Stimulated activated naive CD8-positive, alpha-beta T cell treated with anti-CD3 and anti-CD28 coated beads, Interleukin-15, amount 100 ng/mL, for 72 hours (primary cell): ENCODE measurements at regions not wholly inside any gene's neighbourhood (a gene's known extent, or its start where the extent isn't known, plus 50 kb on each side); places are given as distances from the start of the nearest gene placed in this dataset.
"Not testable (repeated sequence)": the region's sequence is repeated elsewhere in the genome, so short reads cannot be mapped to it uniquely, and the experiment has no call there.

Source experiments
- ATAC-seq: fragments of 150-1000 bp; cut with Tn5 transposase; 2 replicates; pipeline ENCODE4 v1.10.0; 2021; ENCODE audit warnings: mild to moderate bottlenecking, moderate library complexity
- DNase-seq, 2 donors: peaks; one replicate each; pipeline ENCODE4 v3.0.0; 2021 to 2022
- H3K27ac Mint-ChIP-seq, 2 donors: one replicate each; pipeline ENCODE4 v1.8.0; 2022; ENCODE audit warnings: mild to moderate bottlenecking in 2 of 2, mixed read lengths in 2 of 2, moderate library complexity in 2 of 2
- H3K27me3 Mint-ChIP-seq: one replicate; pipeline ENCODE4 v1.8.0; 2022; ENCODE audit warnings: mixed read lengths
- H3K4me1 Mint-ChIP-seq: one replicate; pipeline ENCODE4 v1.8.0; 2022; ENCODE audit warnings: mild to moderate bottlenecking, mixed read lengths
- H3K4me3 Mint-ChIP-seq, 2 donors: one replicate each; pipeline ENCODE4 v1.8.0; 2022; ENCODE audit warnings: mild to moderate bottlenecking in 2 of 2, mixed read lengths in 2 of 2, moderate library complexity in 1 of 2
- H3K9me3 Mint-ChIP-seq, 2 donors: one replicate each; pipeline ENCODE4 v1.8.0; 2022; ENCODE audit warnings: mixed read lengths in 2 of 2

- H3K4me1 Mint-ChIP-seq, result peaks cover 23% of the 10 kb centered on the region
- ATAC-seq, result no peak
- DNase-seq, result no peak
- no peak overlapping the region for H3K27ac Mint-ChIP-seq
- no peak overlapping the region for H3K4me3 Mint-ChIP-seq
- H3K9me3 Mint-ChIP-seq, result peaks cover 0 to 5% of the 10 kb centered on the region in 2 donors
- peaks cover 75% of the 10 kb centered on the region for H3K27me3 Mint-ChIP-seq
Observed at GRCh38 chr9:117826837-117827236, 122.6 kb downstream of the TLR4 start.

GRCh38 chr9:117827456-117827855, 123.3 kb downstream of the TLR4 start:
- Mint-ChIP-seq H3K27ac (no peak overlapping the region), H3K4me1 (peaks cover 23% of the 10 kb centered on the region), H3K9me3 (peaks cover 0 to 5% of the 10 kb centered on the region in 2 donors), H3K4me3 (no peak overlapping the region), H3K27me3 (peaks cover 70% of the 10 kb centered on the region)
- no peak for ATAC-seq
- no peak for DNase-seq

GRCh38 chr9:117828466-117828865, 124.3 kb downstream of the TLR4 start:
- Mint-ChIP-seq H3K4me3 (no peak overlapping the region), H3K27me3 (peaks cover 70% of the 10 kb centered on the region), H3K9me3 (peaks cover 0 to 5% of the 10 kb centered on the region in 2 donors), H3K4me1 (peaks cover 23% of the 10 kb centered on the region), H3K27ac (no peak overlapping the region)
- no peak for DNase-seq
- ATAC-seq, result no peak

GRCh38 chr9:117835798-117836197, 131.6 kb downstream of the TLR4 start:
- Mint-ChIP-seq H3K4me1 (no peaks in the 10 kb centered on the region), H3K4me3 (no peak overlapping the region), H3K27me3 (peaks cover 40% of the 10 kb centered on the region), H3K9me3 (peaks cover 0 to 7% of the 10 kb centered on the region in 2 donors), H3K27ac (no peak overlapping the region)
- peak; percentile 92 for ATAC-seq
- no peak for DNase-seq

- no peaks in the 10 kb centered on the region for H3K4me1 Mint-ChIP-seq
Observed at GRCh38 chr9:117839862-117840261, 135.7 kb downstream of the TLR4 start.

GRCh38 chr9:117851836-117852461, 147.7 kb downstream of the TLR4 start:
- H3K9me3 Mint-ChIP-seq, H3K27me3 Mint-ChIP-seq: not testable (repeated sequence)

More at GRCh38 chr9:117839862-117840261, 135.7 kb downstream of the TLR4 start:
- H3K27me3 Mint-ChIP-seq, result peaks cover 41% of the 10 kb centered on the region
- peaks cover 0 to 7% of the 10 kb centered on the region in 2 donors for H3K9me3 Mint-ChIP-seq
- ATAC-seq (no peak), DNase-seq (no peak)
- H3K4me3 Mint-ChIP-seq, result no peak overlapping the region
- no peak overlapping the region for H3K27ac Mint-ChIP-seq

GRCh38 chr9:117858561-117858960, 154.4 kb downstream of the TLR4 start:
- H3K27ac Mint-ChIP-seq, result no peak overlapping the region
- no peak overlapping the region for H3K4me3 Mint-ChIP-seq
- peaks cover 0 to 6% of the 10 kb centered on the region in 2 donors for H3K9me3 Mint-ChIP-seq
- ATAC-seq (no peak), DNase-seq (no peak)
- no peaks in the 10 kb centered on the region for H3K27me3 Mint-ChIP-seq
- H3K4me1 Mint-ChIP-seq, result no peaks in the 10 kb centered on the region

More at GRCh38 chr9:117851836-117852461, 147.7 kb downstream of the TLR4 start:
- not testable (repeated sequence) for H3K4me1 Mint-ChIP-seq, DNase-seq, H3K27ac Mint-ChIP-seq, H3K4me3 Mint-ChIP-seq, ATAC-seq

GRCh38 chr9:117860849-117861248, 156.6 kb downstream of the TLR4 start:
- H3K4me1 Mint-ChIP-seq, result no peaks in the 10 kb centered on the region
- no peak overlapping the region for H3K27ac Mint-ChIP-seq
- ATAC-seq, result no peak

GRCh38 chr9:117864385-117865057, 160.3 kb downstream of the TLR4 start:
- Mint-ChIP-seq H3K4me3 (no peak overlapping the region), H3K9me3 (peaks cover 0 to 6% of the 10 kb centered on the region in 2 donors), H3K27ac (no peak overlapping the region), H3K4me1 (no peaks in the 10 kb centered on the region), H3K27me3 (no peaks in the 10 kb centered on the region)
- no peak for ATAC-seq
- DNase-seq, result no peak

More at GRCh38 chr9:117860849-117861248, 156.6 kb downstream of the TLR4 start:
- H3K27me3 Mint-ChIP-seq, result no peaks in the 10 kb centered on the region
- no peak for DNase-seq
- H3K9me3 Mint-ChIP-seq, result peaks cover 0 to 6% of the 10 kb centered on the region in 2 donors
- H3K4me3 Mint-ChIP-seq, result no peak overlapping the region

GRCh38 chr9:117868594-117868993, 164.4 kb downstream of the TLR4 start:
- Mint-ChIP-seq H3K4me1 (no peaks in the 10 kb centered on the region), H3K4me3 (no peak overlapping the region), H3K27me3 (peaks cover 8% of the 10 kb centered on the region), H3K9me3 (no peaks in the 10 kb centered on the region), H3K27ac (no peak overlapping the region)
- no peak for DNase-seq
- ATAC-seq, result no peak

- H3K4me3 Mint-ChIP-seq, result no peak overlapping the region
- no peak for ATAC-seq
- no peaks in the 10 kb centered on the region for H3K4me1 Mint-ChIP-seq
- no peak overlapping the region for H3K27ac Mint-ChIP-seq
- no peaks in the 10 kb centered on the region for H3K9me3 Mint-ChIP-seq
- peaks cover 15% of the 10 kb centered on the region for H3K27me3 Mint-ChIP-seq
- DNase-seq, result no peak
Observed at GRCh38 chr9:117869287-117869686, 165.1 kb downstream of the TLR4 start.

- Mint-ChIP-seq H3K4me1 (no peaks in the 10 kb centered on the region), H3K27me3 (peaks cover 17% of the 10 kb centered on the region)
Observed at GRCh38 chr9:117869712-117870111, 165.5 kb downstream of the TLR4 start.

GRCh38 chr9:117873664-117874063, 169.5 kb downstream of the TLR4 start:
- no peak overlapping the region for H3K4me3 Mint-ChIP-seq

More at GRCh38 chr9:117869712-117870111, 165.5 kb downstream of the TLR4 start:
- no peaks in the 10 kb centered on the region for H3K9me3 Mint-ChIP-seq
- ATAC-seq (no peak), DNase-seq (no peak)
- H3K27ac Mint-ChIP-seq, result no peak overlapping the region
- H3K4me3 Mint-ChIP-seq, result no peak overlapping the region

GRCh38 chr9:117875886-117876285, 171.7 kb downstream of the TLR4 start:
- Mint-ChIP-seq H3K9me3 (peaks cover 0 to 5% of the 10 kb centered on the region in 2 donors), H3K4me1 (no peaks in the 10 kb centered on the region), H3K4me3 (no peak overlapping the region), H3K27ac (no peak overlapping the region), H3K27me3 (peaks cover 24% of the 10 kb centered on the region)
- ATAC-seq (no peak), DNase-seq (no peak)

More at GRCh38 chr9:117873664-117874063, 169.5 kb downstream of the TLR4 start:
- DNase-seq (no peak), ATAC-seq (no peak)
- H3K27me3 Mint-ChIP-seq, result peaks cover 24% of the 10 kb centered on the region
- H3K27ac Mint-ChIP-seq, result no peak overlapping the region
- no peaks in the 10 kb centered on the region for H3K4me1 Mint-ChIP-seq
- H3K9me3 Mint-ChIP-seq, result peaks cover 0 to 5% of the 10 kb centered on the region in 2 donors

GRCh38 chr9:117882171-117882570, 178.0 kb downstream of the TLR4 start:
- Mint-ChIP-seq H3K4me1 (no peaks in the 10 kb centered on the region), H3K27me3 (peaks cover 6% of the 10 kb centered on the region), H3K27ac (no peak overlapping the region), H3K9me3 (peaks cover 0 to 5% of the 10 kb centered on the region in 2 donors), H3K4me3 (no peak overlapping the region)
- no peak for DNase-seq
- no peak for ATAC-seq

- Mint-ChIP-seq H3K4me1 (no peaks in the 10 kb centered on the region), H3K27me3 (no peaks in the 10 kb centered on the region)
- DNase-seq, result no peak
Observed at GRCh38 chr9:117886616-117887015, 182.4 kb downstream of the TLR4 start.

More at GRCh38 chr9:117886616-117887015, 182.4 kb downstream of the TLR4 start:
- Mint-ChIP-seq H3K9me3 (no peaks in the 10 kb centered on the region), H3K27ac (no peak overlapping the region), H3K4me3 (no peak overlapping the region)
- ATAC-seq, result no peak
